Thoracic aorta (tissue), 2 donors: ENCODE measurements at regions not wholly inside any gene's neighbourhood (a gene's known extent, or its start where the extent isn't known, plus 50 kb on each side); places are given as distances from the start of the nearest gene placed in this dataset.

Experiments
- ATAC-seq: fragments of 150-250 bp; one replicate; pipeline ENCODE4 v1.8.0; 2017; ENCODE audit warnings: low read depth; ENCODE audit not compliant: insufficient number of reproducible peaks, low FRiP score
- DNase-seq: peaks from one replicate; pipeline ENCODE4 v3.0.0-alpha.2; 2020; ENCODE audit warnings: low spot score
- H3K27ac ChIP-seq, 2 donors: fragments of 200-600 bp; sonication (generic); 1 replicate in 1 of 2; 2 replicates in 1 of 2; pipeline ENCODE4 v1.5.1; 2016; ENCODE audit warnings: mild to moderate bottlenecking in 2 of 2, moderate library complexity in 2 of 2
- H3K27me3 ChIP-seq: fragments of 200-600 bp; sonication (generic); replicated peaks from 2 replicates; pipeline ENCODE4 v1.6.0; 2016; ENCODE audit warnings: mild to moderate bottlenecking; ENCODE audit not compliant: insufficient read depth
- H3K36me3 ChIP-seq: fragments of 200-600 bp; sonication (generic); one replicate; pipeline ENCODE4 v1.5.1; 2016
- H3K4me1 ChIP-seq, 2 donors: fragments of 200-600 bp; sonication (generic); 1 replicate in 1 of 2; 2 replicates in 1 of 2; pipeline versions ENCODE4 v1.5.1 to v1.6.0; 2016; ENCODE audit warnings: low read depth in 2 of 2, mild to moderate bottlenecking in 1 of 2; ENCODE audit not compliant: control insufficient read depth in 1 of 2
- H3K4me3 ChIP-seq: fragments of 200-600 bp; sonication (generic); 2 replicates; pipeline ENCODE4 v1.5.1; 2016; ENCODE audit warnings: mild to moderate bottlenecking
- H3K9me3 ChIP-seq: fragments of 200-600 bp; sonication (generic); 2 replicates; pipeline ENCODE4 v1.5.1; 2016
- CTCF ChIP-seq: fragments of 200-600 bp; sonication (generic); IDR thresholded peaks from one replicate; pipeline ENCODE4 v1.5.1; 2019; ENCODE audit warnings: antibody characterized with exemption

GRCh38 chr20:11766961-11767360 lies 150.7 kb upstream of the BTBD3 start:
- no peak overlapping the region for H3K4me3 ChIP-seq
- TF ChIP-seq CTCF = no peak
- DNase-seq = no peak
- H3K27me3 ChIP-seq = no peaks in the 10 kb centered on the region
- H3K9me3 ChIP-seq = no peaks in the 10 kb centered on the region
- H3K27ac ChIP-seq = no peak overlapping the region
- no peaks in the 10 kb centered on the region for H3K4me1 ChIP-seq
- ATAC-seq = no peak
- no peaks in the 10 kb centered on the region for H3K36me3 ChIP-seq

GRCh38 chr20:11769825-11770224 lies 147.9 kb upstream of the BTBD3 start:
- no peak for TF ChIP-seq CTCF
- Histone ChIP-seq H3K9me3 (no peaks in the 10 kb centered on the region), H3K27ac (no peak overlapping the region), H3K36me3 (no peaks in the 10 kb centered on the region), H3K4me1 (no peaks in the 10 kb centered on the region), H3K27me3 (no peaks in the 10 kb centered on the region), H3K4me3 (no peak overlapping the region)
- DNase-seq (no peak), ATAC-seq (no peak)

GRCh38 chr20:11772226-11772730 lies 145.4 kb upstream of the BTBD3 start:
- DNase-seq (no peak), ATAC-seq (no peak)
- H3K27ac ChIP-seq = no peak overlapping the region
- no peaks in the 10 kb centered on the region for H3K36me3 ChIP-seq
- H3K27me3 ChIP-seq = no peaks in the 10 kb centered on the region
- no peaks in the 10 kb centered on the region for H3K9me3 ChIP-seq
- no peaks in the 10 kb centered on the region for H3K4me1 ChIP-seq
- no peak overlapping the region for H3K4me3 ChIP-seq
- TF ChIP-seq CTCF = no peak

- H3K36me3 ChIP-seq = no peaks in the 10 kb centered on the region
- H3K4me1 ChIP-seq = peaks cover 0 to 5% of the 10 kb centered on the region in 2 donors
- ATAC-seq = no peak
- H3K4me3 ChIP-seq = no peak overlapping the region
- no peak for TF ChIP-seq CTCF
- H3K27me3 ChIP-seq = no peaks in the 10 kb centered on the region
- no peak overlapping the region for H3K27ac ChIP-seq
- no peak for DNase-seq
- no peaks in the 10 kb centered on the region for H3K9me3 ChIP-seq
Measured at GRCh38 chr20:11776687-11777086, 141.0 kb upstream of the BTBD3 start.

GRCh38 chr20:11777387-11778205 lies 140.1 kb upstream of the BTBD3 start:
- Histone ChIP-seq H3K4me3 (peak overlapping the region; percentile 24), H3K27ac (no peak overlapping the region), H3K9me3 (no peaks in the 10 kb centered on the region), H3K36me3 (no peaks in the 10 kb centered on the region), H3K27me3 (no peaks in the 10 kb centered on the region), H3K4me1 (peaks cover 0 to 5% of the 10 kb centered on the region in 2 donors)
- DNase-seq (no peak), ATAC-seq (no peak)
- no peak for TF ChIP-seq CTCF
